Transverse colon (tissue), 3 donors: ENCODE measurements at regions not wholly inside any gene's neighbourhood (a gene's known extent, or its start where the extent isn't known, plus 50 kb on each side); places are given as distances from the start of the nearest gene placed in this dataset.

Source experiments
- CTCF ChIP-seq, 5 experiments: fragments of 200-600 bp in 3 of 5; fragments of 450-650 bp in 2 of 5; sonication (generic) in 3 of 5; IDR thresholded peaks; 1 replicate in 2 of 5; 2 replicates in 3 of 5; pipeline ENCODE4 v1.5.1; 2016 to 2017; ENCODE audit warnings: antibody characterized with exemption in 5 of 5, inconsistent platforms in 3 of 5, mild to moderate bottlenecking in 2 of 5, moderate library complexity in 1 of 5
- POLR2A ChIP-seq: fragments of 450-650 bp; IDR thresholded peaks from one replicate; pipeline ENCODE4 v1.6.1; 2016; ENCODE audit warnings: antibody characterized with exemption, mild to moderate bottlenecking, moderate library complexity

GRCh38 chr12:58378028-58378427, 436.7 kb downstream of the ATP23 start:
- TF ChIP-seq CTCF (IDR thresholded peaks at IDR 0.05) (no peak), POLR2A (no peak)
